HL-60 (cell line): ENCODE measurements at regions not wholly inside any gene's neighbourhood (a gene's known extent, or its start where the extent isn't known, plus 50 kb on each side); places are given as distances from the start of the nearest gene placed in this dataset.

Experiments
- CTCF ChIP-seq: IDR thresholded peaks from one replicate; pipeline ENCODE4 v1.5.1; 2011; ENCODE audit warnings: low read length, control low read depth, inconsistent platforms; ENCODE audit not compliant: insufficient read depth
- GABPA ChIP-seq: IDR thresholded peaks from 2 replicates; pipeline ENCODE4 v1.6.1; 2012; ENCODE audit warnings: low read depth
- POLR2AphosphoS5 ChIP-seq: IDR thresholded peaks from 2 replicates; pipeline ENCODE4 v1.6.1; 2012; ENCODE audit warnings: low read depth
- SPI1 ChIP-seq: IDR thresholded peaks from 2 replicates; pipeline ENCODE4 v1.6.1; 2012; ENCODE audit warnings: low read depth, mild to moderate bottlenecking, borderline replicate concordance
- TF ChIP-seq, protein P1 (sequence below): IDR thresholded peaks from 2 replicates; pipeline ENCODE4 v1.6.1; 2012; ENCODE audit warnings: low read depth; ENCODE audit not compliant: insufficient replicate concordance

GRCh38 chr20:4342609-4343008 is 93.5 kb upstream of the ADRA1D start:
- no peak for TF ChIP-seq CTCF
- no peak for TF ChIP-seq POLR2AphosphoS5
- TF ChIP-seq, protein P1, sequence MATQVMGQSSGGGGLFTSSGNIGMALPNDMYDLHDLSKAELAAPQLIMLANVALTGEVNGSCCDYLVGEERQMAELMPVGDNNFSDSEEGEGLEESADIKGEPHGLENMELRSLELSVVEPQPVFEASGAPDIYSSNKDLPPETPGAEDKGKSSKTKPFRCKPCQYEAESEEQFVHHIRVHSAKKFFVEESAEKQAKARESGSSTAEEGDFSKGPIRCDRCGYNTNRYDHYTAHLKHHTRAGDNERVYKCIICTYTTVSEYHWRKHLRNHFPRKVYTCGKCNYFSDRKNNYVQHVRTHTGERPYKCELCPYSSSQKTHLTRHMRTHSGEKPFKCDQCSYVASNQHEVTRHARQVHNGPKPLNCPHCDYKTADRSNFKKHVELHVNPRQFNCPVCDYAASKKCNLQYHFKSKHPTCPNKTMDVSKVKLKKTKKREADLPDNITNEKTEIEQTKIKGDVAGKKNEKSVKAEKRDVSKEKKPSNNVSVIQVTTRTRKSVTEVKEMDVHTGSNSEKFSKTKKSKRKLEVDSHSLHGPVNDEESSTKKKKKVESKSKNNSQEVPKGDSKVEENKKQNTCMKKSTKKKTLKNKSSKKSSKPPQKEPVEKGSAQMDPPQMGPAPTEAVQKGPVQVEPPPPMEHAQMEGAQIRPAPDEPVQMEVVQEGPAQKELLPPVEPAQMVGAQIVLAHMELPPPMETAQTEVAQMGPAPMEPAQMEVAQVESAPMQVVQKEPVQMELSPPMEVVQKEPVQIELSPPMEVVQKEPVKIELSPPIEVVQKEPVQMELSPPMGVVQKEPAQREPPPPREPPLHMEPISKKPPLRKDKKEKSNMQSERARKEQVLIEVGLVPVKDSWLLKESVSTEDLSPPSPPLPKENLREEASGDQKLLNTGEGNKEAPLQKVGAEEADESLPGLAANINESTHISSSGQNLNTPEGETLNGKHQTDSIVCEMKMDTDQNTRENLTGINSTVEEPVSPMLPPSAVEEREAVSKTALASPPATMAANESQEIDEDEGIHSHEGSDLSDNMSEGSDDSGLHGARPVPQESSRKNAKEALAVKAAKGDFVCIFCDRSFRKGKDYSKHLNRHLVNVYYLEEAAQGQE: no peak
- no peak for TF ChIP-seq GABPA
- no peak for TF ChIP-seq SPI1
